Fibroblast of mammary gland (primary cell): ENCODE measurements at regions not wholly inside any gene's neighbourhood (a gene's known extent, or its start where the extent isn't known, plus 50 kb on each side); places are given as distances from the start of the nearest gene placed in this dataset.

Source experiments
- DNase-seq: peaks from one replicate; pipeline ENCODE4 v3.0.0-alpha.2; 2010; ENCODE audit warnings: low read depth
- H3K4me3 ChIP-seq: 2 replicates; pipeline ENCODE4 v1.5.1; 2011; ENCODE audit warnings: low read depth, mild to moderate bottlenecking, low read length, moderate library complexity; ENCODE audit not compliant: control insufficient read depth
- TF ChIP-seq, protein P1 (sequence below): conservative IDR thresholded peaks from 2 replicates; pipeline ENCODE4 v1.5.1; 2011; ENCODE audit warnings: low read depth, low read length, inconsistent platforms; ENCODE audit not compliant: control insufficient read depth, insufficient read depth

- no peak for DNase-seq
- no peak overlapping the region for H3K4me3 ChIP-seq
- TF ChIP-seq, protein P1, sequence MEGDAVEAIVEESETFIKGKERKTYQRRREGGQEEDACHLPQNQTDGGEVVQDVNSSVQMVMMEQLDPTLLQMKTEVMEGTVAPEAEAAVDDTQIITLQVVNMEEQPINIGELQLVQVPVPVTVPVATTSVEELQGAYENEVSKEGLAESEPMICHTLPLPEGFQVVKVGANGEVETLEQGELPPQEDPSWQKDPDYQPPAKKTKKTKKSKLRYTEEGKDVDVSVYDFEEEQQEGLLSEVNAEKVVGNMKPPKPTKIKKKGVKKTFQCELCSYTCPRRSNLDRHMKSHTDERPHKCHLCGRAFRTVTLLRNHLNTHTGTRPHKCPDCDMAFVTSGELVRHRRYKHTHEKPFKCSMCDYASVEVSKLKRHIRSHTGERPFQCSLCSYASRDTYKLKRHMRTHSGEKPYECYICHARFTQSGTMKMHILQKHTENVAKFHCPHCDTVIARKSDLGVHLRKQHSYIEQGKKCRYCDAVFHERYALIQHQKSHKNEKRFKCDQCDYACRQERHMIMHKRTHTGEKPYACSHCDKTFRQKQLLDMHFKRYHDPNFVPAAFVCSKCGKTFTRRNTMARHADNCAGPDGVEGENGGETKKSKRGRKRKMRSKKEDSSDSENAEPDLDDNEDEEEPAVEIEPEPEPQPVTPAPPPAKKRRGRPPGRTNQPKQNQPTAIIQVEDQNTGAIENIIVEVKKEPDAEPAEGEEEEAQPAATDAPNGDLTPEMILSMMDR, result no peak
Observed at GRCh38 chr11:37505406-37505805, 907.4 kb upstream of the RAG2 start.

DNA sequence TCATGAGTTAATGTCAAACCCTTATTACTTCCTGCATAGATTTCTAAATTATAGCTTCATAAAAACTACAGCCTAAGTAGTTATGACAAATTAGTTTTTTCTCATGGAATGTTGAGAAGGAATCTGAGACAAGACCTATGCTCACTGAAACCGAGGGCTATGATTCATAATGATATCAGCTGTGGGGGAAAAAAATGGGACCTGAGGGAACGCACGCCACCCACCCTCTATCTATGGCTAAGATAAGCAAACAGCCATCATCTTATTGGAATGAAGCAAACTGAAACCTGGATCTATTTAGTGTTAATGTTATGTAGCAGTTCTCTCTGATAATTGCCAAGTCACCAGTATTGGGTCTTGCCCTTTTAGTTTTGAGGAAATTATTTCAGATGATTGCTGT lies 906.9 kb upstream of the RAG2 start:
- H3K4me3 ChIP-seq, result no peak overlapping the region

DNA sequence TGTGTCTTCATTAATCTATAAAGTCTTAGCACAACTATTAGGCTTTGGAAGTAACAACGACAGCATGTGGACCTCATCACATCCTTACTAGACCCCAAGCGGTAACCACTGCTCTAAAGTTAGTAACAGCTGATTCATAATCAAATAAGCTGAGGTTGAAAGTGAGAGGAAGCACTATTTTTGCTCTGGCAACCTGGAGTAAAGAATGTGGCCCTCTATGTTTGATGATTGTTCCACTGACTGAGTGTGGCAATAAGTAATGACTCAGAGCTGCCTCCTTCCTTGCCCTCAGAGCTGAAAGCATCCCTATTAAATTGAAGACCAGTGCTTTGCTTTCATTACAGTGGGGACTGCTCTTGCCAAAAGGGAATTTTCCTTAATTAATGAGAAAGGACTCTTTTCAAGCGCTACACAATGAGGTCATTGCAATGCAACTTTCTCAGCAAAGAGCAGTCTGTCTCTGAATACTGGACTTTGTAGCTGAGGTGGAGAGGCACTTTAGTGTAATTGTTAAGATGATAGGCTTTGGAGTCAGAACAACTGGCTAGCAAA lies 906.1 kb upstream of the RAG2 start:
- DNase-seq, result peak; percentile 88
- no peak overlapping the region for H3K4me3 ChIP-seq
- TF ChIP-seq, protein P1, result no peak

More for the DNA sequence above, 906.9 kb upstream of the RAG2 start:
- peak; percentile 85 for DNase-seq
- TF ChIP-seq, protein P1, result no peak

GRCh38 chr11:37503411-37504059 lies 905.5 kb upstream of the RAG2 start:
- DNase-seq, result peak; percentile 2
- H3K4me3 ChIP-seq, result no peak overlapping the region
- TF ChIP-seq, protein P1, result no peak

- TF ChIP-seq, protein P1, result no peak
- DNase-seq, result peak; percentile 3
- no peak overlapping the region for H3K4me3 ChIP-seq
Observed at GRCh38 chr11:37502202-37502601, 904.2 kb upstream of the RAG2 start.

GRCh38 chr11:37500425-37500824 lies 902.4 kb upstream of the RAG2 start:
- H3K4me3 ChIP-seq, result no peak overlapping the region
- TF ChIP-seq, protein P1, result no peak
- DNase-seq, result no peak
